SK-N-SH (cell line): ENCODE measurements at regions not wholly inside any gene's neighbourhood (a gene's known extent, or its start where the extent isn't known, plus 50 kb on each side); places are given as distances from the start of the nearest gene placed in this dataset.

ENCODE experiments used
- CTCF ChIA-PET: fragments of 300-600, 350-600 bp; formaldehyde crosslinking; extraction: SDS; loops from one replicate; lab custom pipeline; 2021; lab: Yijun Ruan, JAX
- POLR2A ChIA-PET: fragments of 350-600 bp; sonication (Branson Sonifier 250); formaldehyde crosslinking; extraction: SDS; loops from one replicate; lab custom pipeline; 2020; ENCODE audit warnings: antibody characterized with exemption, inconsistent platforms; lab: Yijun Ruan, JAX
- DNase-seq: peaks from one replicate; pipeline ENCODE4 v3.0.0; 2012
- H2AFZ ChIP-seq: fragments of 200-600 bp; sonication (generic); 2 replicates; pipeline ENCODE4 v1.8.1; 2016; ENCODE audit warnings: antibody characterized with exemption, mild to moderate bottlenecking, low read depth
- H3F3A ChIP-seq: fragments of 200-600 bp; sonication (generic); replicated peaks from 2 replicates; pipeline ENCODE3; 2016; ENCODE audit warnings: antibody characterized with exemption, mild to moderate bottlenecking; ENCODE audit not compliant: insufficient read depth
- H3K27ac ChIP-seq, 2 experiments: fragments of 200-500 bp in 1 of 2; fragments of 200-600 bp in 1 of 2; sonication (Bioruptor generic) in 1 of 2; sonication (generic), shearing (Covaris generic) in 1 of 2; 2 replicates each; pipeline versions ENCODE4 v1.5.1 to v1.6.1; 2014 to 2016; ENCODE audit warnings: low read depth in 2 of 2, inconsistent platforms in 1 of 2, low read length in 1 of 2, mild to moderate bottlenecking in 1 of 2, mixed read lengths in 1 of 2
- H3K27me3 ChIP-seq: fragments of 200-600 bp; sonication (generic), shearing (Covaris generic); 2 replicates; pipeline ENCODE4 v1.6.1; 2016; ENCODE audit warnings: mixed run types; ENCODE audit not compliant: insufficient read depth
- H3K36me3 ChIP-seq, 2 experiments: fragments of 200-500 bp in 1 of 2; fragments of 200-600 bp in 1 of 2; sonication (Bioruptor generic) in 1 of 2; sonication (generic) in 1 of 2; replicated peaks in 1 of 2; 2 replicates each; pipeline versions ENCODE3 to v1.5.1; 2014 to 2016; ENCODE audit warnings: low read length in 1 of 2, mild to moderate bottlenecking in 1 of 2; ENCODE audit not compliant: insufficient read depth in 2 of 2, control insufficient read depth in 1 of 2
- H3K4me1 ChIP-seq, 2 experiments: fragments of 200-500 bp in 1 of 2; fragments of 200-600 bp in 1 of 2; sonication (Bioruptor generic) in 1 of 2; sonication (generic), shearing (Covaris generic) in 1 of 2; 2 replicates each; pipeline versions ENCODE4 v1.5.1 to v1.6.1; 2014 to 2016; ENCODE audit warnings: low read depth in 1 of 2, low read length in 1 of 2, mixed run types in 1 of 2; ENCODE audit not compliant: insufficient read depth in 2 of 2, control insufficient read depth in 1 of 2
- H3K4me2 ChIP-seq: fragments of 200-600 bp; sonication (generic), shearing (Covaris generic); 2 replicates; pipeline ENCODE4 v1.6.1; 2017; ENCODE audit warnings: mixed run types
- H3K4me3 ChIP-seq, 2 experiments: fragments of 200-500 bp in 1 of 2; fragments of 200-600 bp in 1 of 2; sonication (Bioruptor generic) in 1 of 2; sonication (generic), shearing (Covaris generic) in 1 of 2; 2 replicates each; pipeline versions ENCODE4 v1.5.1 to v1.8.1; 2014 to 2016; ENCODE audit warnings: low read depth in 2 of 2, inconsistent platforms in 1 of 2, low read length in 1 of 2, mild to moderate bottlenecking in 1 of 2, mixed read lengths in 1 of 2, moderate library complexity in 1 of 2
- H3K79me2 ChIP-seq: fragments of 200-600 bp; sonication (generic); 2 replicates; pipeline ENCODE4 v1.8.1; 2017; ENCODE audit warnings: mild to moderate bottlenecking; ENCODE audit not compliant: insufficient read depth
- H3K9ac ChIP-seq: fragments of 200-600 bp; sonication (generic); 2 replicates; pipeline ENCODE4 v1.6.1; 2017; ENCODE audit warnings: mixed run types
- H3K9me2 ChIP-seq: fragments of 200-600 bp; sonication (generic); 2 replicates; pipeline ENCODE4 v1.6.1; 2017; ENCODE audit warnings: mixed run types
- H3K9me3 ChIP-seq: fragments of 200-600 bp; sonication (generic); 2 replicates; pipeline ENCODE4 v1.6.1; 2017; ENCODE audit warnings: mixed run types, mild to moderate bottlenecking, moderate library complexity
- H4K20me1 ChIP-seq: fragments of 200-600 bp; sonication (generic); 2 replicates; pipeline ENCODE4 v1.6.1; 2017; ENCODE audit warnings: mild to moderate bottlenecking, mixed run types; ENCODE audit not compliant: insufficient read depth
- CHD2 ChIP-seq: fragments of 150-350 bp; IDR thresholded peaks from 2 replicates; pipeline ENCODE4 v1.6.1; 2018; ENCODE audit warnings: low read length; ENCODE audit not compliant: partially characterized antibody
- ELF1 ChIP-seq: IDR thresholded peaks from 2 replicates; pipeline ENCODE4 v1.4.0; 2012
- EP300 ChIP-seq, 2 experiments: IDR thresholded peaks; 2 replicates each; pipeline versions ENCODE4 v1.4.0 to v1.6.1; 2012; ENCODE audit warnings: borderline replicate concordance in 1 of 2, low read depth in 1 of 2, low read length in 1 of 2
- FOSL2 ChIP-seq: IDR thresholded peaks from 2 replicates; pipeline ENCODE4 v1.4.0; 2012; ENCODE audit warnings: low read depth, mild to moderate bottlenecking, moderate library complexity, borderline replicate concordance
- FOXJ3 ChIP-seq: sonication (generic); formaldehyde crosslinking; IDR thresholded peaks from 2 replicates; pipeline ENCODE4 v1.5.1; 2020; ENCODE audit warnings: mild to moderate bottlenecking, missing genetic modification reagents
- GATA2 ChIP-seq: sonication (generic); formaldehyde crosslinking; IDR thresholded peaks from 2 replicates; pipeline ENCODE4 v1.5.0; 2020; ENCODE audit warnings: mild to moderate bottlenecking, missing genetic modification reagents
- MXI1 ChIP-seq: IDR thresholded peaks from 2 replicates; pipeline ENCODE4 v1.6.1; 2012; ENCODE audit warnings: mild to moderate bottlenecking, low read depth, low read length, improper control_type of control experiment
- NFIC ChIP-seq: IDR thresholded peaks from 2 replicates; pipeline ENCODE4 v1.4.0; 2012; ENCODE audit warnings: borderline replicate concordance
- NRF1 ChIP-seq: IDR thresholded peaks from 2 replicates; pipeline ENCODE4 v1.6.1; 2012; ENCODE audit warnings: low read depth, mild to moderate bottlenecking, low read length
- POLR2AphosphoS5 ChIP-seq: IDR thresholded peaks from 2 replicates; pipeline ENCODE4 v1.6.1; 2012; ENCODE audit warnings: low read depth, low read length
- RAD21 ChIP-seq: IDR thresholded peaks from 2 replicates; pipeline ENCODE4 v1.6.1; 2012; ENCODE audit warnings: mild to moderate bottlenecking, low read length
- RCOR1 ChIP-seq: fragments of 150-350 bp; IDR thresholded peaks from 2 replicates; pipeline ENCODE4 v1.6.1; 2017; ENCODE audit warnings: antibody characterized with exemption, low read length
- RFX5 ChIP-seq: IDR thresholded peaks from 2 replicates; pipeline ENCODE4 v1.6.1; 2012; ENCODE audit warnings: mild to moderate bottlenecking, improper control_type of control experiment, low read length
- TCF12 ChIP-seq: IDR thresholded peaks from 2 replicates; pipeline ENCODE4 v1.4.0; 2012
- WGBS: methylation state at CpG from one replicate; pipeline ENCODE4 v1.1.6; 2017; ENCODE audit warnings: low lambda C conversion rate; 5-methylcytosine and 5-hydroxymethylcytosine counted together
- TF ChIP-seq, protein P1 (sequence below): IDR thresholded peaks from 2 replicates; pipeline ENCODE4 v1.6.1; 2012; ENCODE audit warnings: mild to moderate bottlenecking, low read depth, low read length, moderate library complexity
- TF ChIP-seq, protein P2 (sequence below): fragments of 150-350 bp; IDR thresholded peaks from 2 replicates; pipeline ENCODE4 v1.6.1; 2017; ENCODE audit warnings: antibody characterized with exemption, low read length, low read depth, borderline replicate concordance
- TF ChIP-seq, protein P3 (sequence below): IDR thresholded peaks from 2 replicates; pipeline ENCODE4; 2012

DNA sequence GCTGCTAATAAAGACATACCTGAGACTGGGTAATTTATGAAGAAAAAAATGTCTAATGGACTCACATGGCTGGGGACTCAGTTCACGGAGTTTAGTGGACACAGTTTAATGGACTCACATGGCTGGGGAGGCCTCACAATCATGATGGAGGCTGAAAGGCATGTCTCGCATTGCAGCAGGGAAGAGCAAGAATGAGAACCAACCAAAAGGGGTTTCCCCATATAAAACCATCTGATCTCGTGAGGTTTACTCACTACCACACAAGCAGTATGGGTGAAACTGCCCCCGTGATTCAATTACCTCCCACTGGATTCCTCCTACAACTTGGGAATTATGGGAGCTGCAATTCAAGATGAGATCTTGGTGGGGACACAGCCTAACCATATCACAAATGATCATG lies 1181.2 kb downstream of the PCDH9 start:
- Histone ChIP-seq H3K79me2 (no peaks in the 10 kb centered on the region), H3K27ac (no peak overlapping the region), H3K9me2 (no peaks in the 10 kb centered on the region; the same call in 1 of the 2 replicates), H3K4me3 (no peak overlapping the region), H3K9ac (no peak overlapping the region), H3K27me3 (no peaks in the 10 kb centered on the region), H3K4me1 (no peaks in the 10 kb centered on the region), H3K9me3 (no peaks in the 10 kb centered on the region), H3K4me2 (no peak overlapping the region), H3F3A (no peaks in the 10 kb centered on the region), H2AFZ (no peak overlapping the region), H3K36me3 (no peaks in the 10 kb centered on the region), H4K20me1 (no peaks in the 10 kb centered on the region)
- ChIA-PET POLR2A (no interaction called here), CTCF (no interaction called here)
- TF ChIP-seq NFIC (no peak), POLR2AphosphoS5 (no peak), EP300 (IDR thresholded peaks at IDR 0.05; ENCODE audit: borderline replicate concordance in 1 of 2, low read depth in 1 of 2, low read length in 1 of 2) (no peak)
- DNase-seq = no peak
- 66% methylated on average over 4 of the region's 4 CpGs for WGBS

DNA sequence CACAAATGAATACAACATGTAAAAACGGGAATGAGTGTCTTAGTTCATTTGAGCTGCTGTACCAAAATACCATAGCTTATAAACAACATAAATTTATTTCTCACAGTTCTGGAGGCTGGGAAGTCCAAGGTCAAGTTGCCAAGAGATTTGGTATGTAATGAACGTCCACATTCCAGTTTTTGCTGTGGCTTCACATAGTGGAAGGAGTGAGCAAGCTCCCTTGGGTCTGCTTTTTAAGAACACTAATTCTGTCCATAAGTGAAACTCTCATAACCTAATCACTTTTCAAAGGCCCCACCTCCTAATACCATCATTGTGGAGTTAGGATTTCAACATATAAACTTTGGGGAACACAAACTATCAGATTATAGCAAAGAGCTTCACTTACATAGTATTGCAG lies 1189.6 kb downstream of the PCDH9 start:
- Histone ChIP-seq H4K20me1 (no peaks in the 10 kb centered on the region), H3K9me3 (no peaks in the 10 kb centered on the region)
- DNase-seq = no peak

DNA sequence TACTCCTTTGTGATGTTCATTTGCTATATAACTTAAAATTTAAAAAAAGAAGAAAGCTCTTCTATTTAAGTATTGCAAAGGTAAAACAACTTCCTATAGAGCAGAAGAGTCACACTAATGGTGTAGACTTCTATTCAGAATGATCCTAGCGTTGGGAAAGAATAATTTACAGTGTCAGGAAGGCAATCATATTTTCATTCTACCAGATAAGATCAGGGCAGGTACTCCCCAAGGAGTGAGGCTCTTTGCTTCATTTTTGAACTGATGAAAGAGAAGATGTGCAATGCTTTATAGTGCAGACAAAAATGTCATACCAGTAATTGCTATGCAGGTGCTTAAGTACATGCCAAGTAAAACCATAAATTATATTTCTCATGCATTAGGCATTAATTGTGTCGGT lies 1193.0 kb downstream of the PCDH9 start:
- WGBS = 88% methylated on average over 2 of the region's 2 CpGs
- Histone ChIP-seq H3K9me2 (no peaks in the 10 kb centered on the region), H3K4me2 (no peak overlapping the region), H2AFZ (no peak overlapping the region), H4K20me1 (no peaks in the 10 kb centered on the region), H3K9ac (no peak overlapping the region), H3K27ac (no peak overlapping the region), H3K4me1 (no peaks in the 10 kb centered on the region), H3K79me2 (no peaks in the 10 kb centered on the region), H3F3A (no peaks in the 10 kb centered on the region), H3K36me3 (no peaks in the 10 kb centered on the region), H3K9me3 (no peaks in the 10 kb centered on the region), H3K4me3 (no peak overlapping the region), H3K27me3 (no peaks in the 10 kb centered on the region)
- CTCF ChIA-PET = interaction anchor here (0.7 kb wide), 1 partner anchor 32 kb away, joined by 3 read pairs; no protein-coding TSS in a partner anchor
- DNase-seq = no peak
- POLR2A ChIA-PET = no interaction called here
- TF ChIP-seq TCF12 = no peak
- TF ChIP-seq RAD21 = no peak
- TF ChIP-seq ELF1 = no peak
- TF ChIP-seq, protein P1, sequence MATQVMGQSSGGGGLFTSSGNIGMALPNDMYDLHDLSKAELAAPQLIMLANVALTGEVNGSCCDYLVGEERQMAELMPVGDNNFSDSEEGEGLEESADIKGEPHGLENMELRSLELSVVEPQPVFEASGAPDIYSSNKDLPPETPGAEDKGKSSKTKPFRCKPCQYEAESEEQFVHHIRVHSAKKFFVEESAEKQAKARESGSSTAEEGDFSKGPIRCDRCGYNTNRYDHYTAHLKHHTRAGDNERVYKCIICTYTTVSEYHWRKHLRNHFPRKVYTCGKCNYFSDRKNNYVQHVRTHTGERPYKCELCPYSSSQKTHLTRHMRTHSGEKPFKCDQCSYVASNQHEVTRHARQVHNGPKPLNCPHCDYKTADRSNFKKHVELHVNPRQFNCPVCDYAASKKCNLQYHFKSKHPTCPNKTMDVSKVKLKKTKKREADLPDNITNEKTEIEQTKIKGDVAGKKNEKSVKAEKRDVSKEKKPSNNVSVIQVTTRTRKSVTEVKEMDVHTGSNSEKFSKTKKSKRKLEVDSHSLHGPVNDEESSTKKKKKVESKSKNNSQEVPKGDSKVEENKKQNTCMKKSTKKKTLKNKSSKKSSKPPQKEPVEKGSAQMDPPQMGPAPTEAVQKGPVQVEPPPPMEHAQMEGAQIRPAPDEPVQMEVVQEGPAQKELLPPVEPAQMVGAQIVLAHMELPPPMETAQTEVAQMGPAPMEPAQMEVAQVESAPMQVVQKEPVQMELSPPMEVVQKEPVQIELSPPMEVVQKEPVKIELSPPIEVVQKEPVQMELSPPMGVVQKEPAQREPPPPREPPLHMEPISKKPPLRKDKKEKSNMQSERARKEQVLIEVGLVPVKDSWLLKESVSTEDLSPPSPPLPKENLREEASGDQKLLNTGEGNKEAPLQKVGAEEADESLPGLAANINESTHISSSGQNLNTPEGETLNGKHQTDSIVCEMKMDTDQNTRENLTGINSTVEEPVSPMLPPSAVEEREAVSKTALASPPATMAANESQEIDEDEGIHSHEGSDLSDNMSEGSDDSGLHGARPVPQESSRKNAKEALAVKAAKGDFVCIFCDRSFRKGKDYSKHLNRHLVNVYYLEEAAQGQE = no peak
- TF ChIP-seq FOSL2 = no peak
- no peak for TF ChIP-seq CHD2
- no peak for TF ChIP-seq NRF1
- TF ChIP-seq GATA2 (CRISPR knock-in tag) = no peak
- TF ChIP-seq, protein P2, sequence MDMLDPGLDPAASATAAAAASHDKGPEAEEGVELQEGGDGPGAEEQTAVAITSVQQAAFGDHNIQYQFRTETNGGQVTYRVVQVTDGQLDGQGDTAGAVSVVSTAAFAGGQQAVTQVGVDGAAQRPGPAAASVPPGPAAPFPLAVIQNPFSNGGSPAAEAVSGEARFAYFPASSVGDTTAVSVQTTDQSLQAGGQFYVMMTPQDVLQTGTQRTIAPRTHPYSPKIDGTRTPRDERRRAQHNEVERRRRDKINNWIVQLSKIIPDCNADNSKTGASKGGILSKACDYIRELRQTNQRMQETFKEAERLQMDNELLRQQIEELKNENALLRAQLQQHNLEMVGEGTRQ = no peak
- TF ChIP-seq, protein P3, sequence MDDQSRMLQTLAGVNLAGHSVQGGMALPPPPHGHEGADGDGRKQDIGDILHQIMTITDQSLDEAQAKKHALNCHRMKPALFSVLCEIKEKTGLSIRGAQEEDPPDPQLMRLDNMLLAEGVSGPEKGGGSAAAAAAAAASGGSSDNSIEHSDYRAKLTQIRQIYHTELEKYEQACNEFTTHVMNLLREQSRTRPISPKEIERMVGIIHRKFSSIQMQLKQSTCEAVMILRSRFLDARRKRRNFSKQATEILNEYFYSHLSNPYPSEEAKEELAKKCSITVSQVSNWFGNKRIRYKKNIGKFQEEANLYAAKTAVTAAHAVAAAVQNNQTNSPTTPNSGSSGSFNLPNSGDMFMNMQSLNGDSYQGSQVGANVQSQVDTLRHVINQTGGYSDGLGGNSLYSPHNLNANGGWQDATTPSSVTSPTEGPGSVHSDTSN = no peak
- TF ChIP-seq MXI1 = no peak
- TF ChIP-seq FOXJ3 (CRISPR knock-in tag) = no peak
- TF ChIP-seq NFIC = no peak

More for the DNA sequence above, 1189.6 kb downstream of the PCDH9 start:
- H3K79me2 ChIP-seq = no peaks in the 10 kb centered on the region
- CTCF ChIA-PET = no interaction called here
- no peaks in the 10 kb centered on the region for H3K4me1 ChIP-seq
- WGBS = 54% methylated on average over 2 of the region's 2 CpGs
- no peaks in the 10 kb centered on the region for H3K27me3 ChIP-seq
- POLR2A ChIA-PET = no interaction called here
- H3K4me2 ChIP-seq = no peak overlapping the region
- H3K27ac ChIP-seq = no peak overlapping the region
- H3F3A ChIP-seq = no peaks in the 10 kb centered on the region
- H2AFZ ChIP-seq = no peak overlapping the region
- no peak for TF ChIP-seq TCF12
- TF ChIP-seq RCOR1 = no peak
- no peak for TF ChIP-seq RAD21
- no peak for TF ChIP-seq NFIC
- TF ChIP-seq RFX5 = no peak
- TF ChIP-seq FOXJ3 (CRISPR knock-in tag) = no peak
- H3K4me3 ChIP-seq = no peak overlapping the region
- H3K9me2 ChIP-seq = no peaks in the 10 kb centered on the region
- H3K36me3 ChIP-seq = no peaks in the 10 kb centered on the region
- no peak overlapping the region for H3K9ac ChIP-seq
